ENCODE measurements at regions not wholly inside any gene's neighbourhood (a gene's known extent, or its start where the extent isn't known, plus 50 kb on each side); places are given as distances from the start of the nearest gene placed in this dataset.

DNA sequence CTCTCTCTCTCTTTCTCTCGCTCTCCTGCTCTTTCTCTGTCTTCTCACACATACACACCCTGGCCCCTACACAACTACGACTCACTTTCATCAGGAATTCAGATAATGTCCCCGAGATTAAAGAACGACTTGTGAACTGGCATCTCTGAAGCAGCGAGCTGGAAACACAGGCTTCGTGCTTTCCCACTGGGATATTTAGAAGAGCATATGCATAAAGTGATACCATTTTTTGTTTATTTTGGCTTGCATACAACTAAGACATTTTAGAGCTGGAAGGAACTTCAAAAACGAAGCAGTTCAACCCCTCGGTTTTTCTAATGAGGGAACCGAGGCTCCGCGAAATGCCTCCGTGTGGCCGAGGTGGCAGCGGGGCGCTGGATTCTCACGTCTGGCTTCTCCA, 88.6 kb downstream of the ZBTB18 start:
- TF ChIP-seq, protein P1, sequence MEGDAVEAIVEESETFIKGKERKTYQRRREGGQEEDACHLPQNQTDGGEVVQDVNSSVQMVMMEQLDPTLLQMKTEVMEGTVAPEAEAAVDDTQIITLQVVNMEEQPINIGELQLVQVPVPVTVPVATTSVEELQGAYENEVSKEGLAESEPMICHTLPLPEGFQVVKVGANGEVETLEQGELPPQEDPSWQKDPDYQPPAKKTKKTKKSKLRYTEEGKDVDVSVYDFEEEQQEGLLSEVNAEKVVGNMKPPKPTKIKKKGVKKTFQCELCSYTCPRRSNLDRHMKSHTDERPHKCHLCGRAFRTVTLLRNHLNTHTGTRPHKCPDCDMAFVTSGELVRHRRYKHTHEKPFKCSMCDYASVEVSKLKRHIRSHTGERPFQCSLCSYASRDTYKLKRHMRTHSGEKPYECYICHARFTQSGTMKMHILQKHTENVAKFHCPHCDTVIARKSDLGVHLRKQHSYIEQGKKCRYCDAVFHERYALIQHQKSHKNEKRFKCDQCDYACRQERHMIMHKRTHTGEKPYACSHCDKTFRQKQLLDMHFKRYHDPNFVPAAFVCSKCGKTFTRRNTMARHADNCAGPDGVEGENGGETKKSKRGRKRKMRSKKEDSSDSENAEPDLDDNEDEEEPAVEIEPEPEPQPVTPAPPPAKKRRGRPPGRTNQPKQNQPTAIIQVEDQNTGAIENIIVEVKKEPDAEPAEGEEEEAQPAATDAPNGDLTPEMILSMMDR (IDR thresholded peaks at IDR 0.05; ENCODE audit: low read depth, low read length, missing control alignments), result no peak
- no peak overlapping the region for H3K4me3 ChIP-seq (ENCODE audit: low read depth, low read length)
- no peak for DNase-seq (ENCODE audit: low read depth)

DNA sequence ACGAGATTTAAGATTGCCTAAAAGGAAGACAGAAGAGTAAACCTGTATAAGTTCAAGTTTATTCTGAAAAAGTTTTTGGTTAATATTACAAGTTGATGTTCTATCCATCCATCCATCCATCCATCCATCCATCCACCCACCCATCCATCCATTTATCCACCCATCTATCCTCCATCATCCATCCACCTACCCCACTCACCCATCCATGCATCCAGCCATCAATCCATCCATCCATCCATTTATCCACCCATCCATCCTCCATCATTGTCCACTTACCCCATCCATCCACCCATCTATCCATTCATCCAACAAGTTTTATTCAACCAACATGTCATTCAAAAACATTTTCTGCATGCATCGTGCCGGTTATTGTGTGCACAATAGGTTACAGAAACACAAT, 89.3 kb downstream of the ZBTB18 start:
- no peak overlapping the region for H3K4me3 ChIP-seq (ENCODE audit: low read depth, low read length)
- DNase-seq (ENCODE audit: low read depth), result no peak
- TF ChIP-seq, protein P1 (IDR thresholded peaks at IDR 0.05; ENCODE audit: low read depth, low read length, missing control alignments), result no peak

DNA sequence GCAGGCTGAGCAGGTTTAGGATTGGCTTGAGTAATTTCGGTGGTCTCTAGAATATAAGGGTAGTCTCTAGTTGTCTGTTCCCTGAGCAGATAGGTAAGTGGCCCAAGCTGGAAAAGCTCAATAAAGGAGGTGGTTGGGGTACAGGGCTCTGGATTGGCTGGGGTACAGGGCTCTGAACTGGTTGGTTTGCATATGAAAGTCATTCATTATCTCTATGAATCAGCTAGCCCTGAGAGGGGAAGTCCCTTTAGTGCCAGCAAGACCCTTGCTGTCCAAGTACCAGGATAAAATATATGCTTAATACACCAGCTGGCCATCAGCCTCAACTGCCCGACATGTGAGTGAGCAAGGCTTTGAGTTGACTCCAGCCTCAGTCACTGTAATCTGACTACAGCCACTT, 93.0 kb downstream of the ZBTB18 start:
- no peak for DNase-seq (ENCODE audit: low read depth)
- TF ChIP-seq, protein P1 (IDR thresholded peaks at IDR 0.05; ENCODE audit: low read depth, low read length, missing control alignments), result no peak

DNA sequence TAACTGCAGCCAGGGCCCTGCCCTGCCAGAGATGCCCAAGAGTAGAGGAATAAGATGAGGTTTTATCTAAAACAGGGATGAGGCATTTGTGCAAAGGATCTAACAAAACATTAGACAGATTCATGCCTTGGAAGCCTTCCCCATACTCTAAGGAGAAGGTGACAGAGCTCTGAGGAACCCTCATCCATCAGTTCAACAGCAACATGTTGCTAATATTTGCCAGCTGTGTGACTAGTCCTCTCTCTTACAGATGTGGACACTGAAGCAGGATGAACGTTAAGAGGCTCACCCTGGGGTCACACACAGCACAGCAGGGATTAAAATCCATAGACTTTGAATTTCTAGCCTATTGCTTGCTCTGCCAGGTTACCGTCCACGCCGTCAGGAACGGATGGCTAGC, 99.0 kb downstream of the ZBTB18 start:
- DNase-seq (ENCODE audit: low read depth), result no peak
- TF ChIP-seq, protein P1 (IDR thresholded peaks at IDR 0.05; ENCODE audit: low read depth, low read length, missing control alignments), result no peak
- no peak overlapping the region for H3K4me3 ChIP-seq (ENCODE audit: low read depth, low read length)

More for the DNA sequence above, 93.0 kb downstream of the ZBTB18 start:
- H3K4me3 ChIP-seq (ENCODE audit: low read depth, low read length), result no peak overlapping the region

DNA sequence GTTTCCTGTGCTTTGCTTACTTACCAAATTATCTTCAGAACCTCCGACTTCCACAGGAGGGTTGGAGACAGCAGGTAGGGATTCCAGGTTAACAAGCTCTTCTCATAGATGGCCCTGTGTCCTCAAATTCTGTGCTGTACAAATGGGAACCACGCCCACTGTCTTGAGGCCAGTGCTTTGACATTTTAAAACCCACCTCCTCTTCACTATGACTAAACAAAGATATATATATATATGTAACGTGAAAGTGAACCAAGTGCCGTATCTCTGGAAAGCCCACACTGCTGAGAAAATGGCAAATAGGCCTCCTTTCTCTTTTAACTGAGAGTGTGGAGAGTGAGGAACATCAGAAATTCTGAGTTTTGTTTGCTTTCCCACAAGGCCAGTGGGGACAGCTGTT, 99.6 kb downstream of the ZBTB18 start:
- TF ChIP-seq, protein P1 (IDR thresholded peaks at IDR 0.05; ENCODE audit: low read depth, low read length, missing control alignments), result no peak
- DNase-seq (ENCODE audit: low read depth), result no peak
- no peak overlapping the region for H3K4me3 ChIP-seq (ENCODE audit: low read depth, low read length)

DNA sequence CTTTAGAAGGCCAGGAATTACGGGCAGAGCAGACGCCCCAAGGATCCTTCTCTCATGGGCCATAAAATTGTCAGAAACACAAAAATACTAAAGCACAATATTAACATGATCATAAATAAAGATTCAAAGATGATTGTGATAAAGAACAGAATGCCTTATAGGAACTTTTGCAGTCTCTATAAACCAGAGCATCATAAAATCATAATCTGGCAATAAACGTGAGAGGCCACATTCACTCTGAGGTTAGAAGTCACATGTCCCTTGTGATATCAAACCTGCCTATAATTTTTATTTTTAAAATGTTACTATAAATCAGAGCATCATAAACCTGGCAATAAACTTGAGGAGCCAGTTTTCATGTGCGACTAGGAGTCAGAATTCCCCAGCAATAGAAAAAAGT, 100.5 kb downstream of the ZBTB18 start:
- DNase-seq (ENCODE audit: low read depth), result no peak
- H3K4me3 ChIP-seq (ENCODE audit: low read depth, low read length), result no peak overlapping the region
- TF ChIP-seq, protein P1 (IDR thresholded peaks at IDR 0.05; ENCODE audit: low read depth, low read length, missing control alignments), result no peak

DNA sequence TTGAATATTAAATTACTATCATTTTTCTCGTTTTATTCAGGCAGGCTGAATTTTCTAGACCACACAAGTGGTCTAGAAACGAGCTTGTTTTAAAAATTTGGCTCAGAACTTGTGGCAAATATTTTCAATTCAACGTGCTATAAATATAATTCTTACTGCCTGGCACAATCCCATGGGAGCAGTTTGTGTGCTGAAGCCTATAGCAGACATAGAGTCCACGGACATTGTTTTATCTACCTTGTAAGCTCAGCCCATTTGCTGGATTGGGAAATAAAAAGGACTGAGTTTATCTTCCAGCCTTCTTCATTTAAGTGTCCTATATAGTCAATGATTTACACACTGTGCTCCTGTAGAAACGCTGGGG, 103.4 kb downstream of the ZBTB18 start:
- TF ChIP-seq, protein P1 (IDR thresholded peaks at IDR 0.05; ENCODE audit: low read depth, low read length, missing control alignments), result no peak
- DNase-seq (ENCODE audit: low read depth), result no peak
- no peak overlapping the region for H3K4me3 ChIP-seq (ENCODE audit: low read depth, low read length)
